Peyer's patch (tissue), 4 donors: ENCODE measurements at regions not wholly inside any gene's neighbourhood (a gene's known extent, or its start where the extent isn't known, plus 50 kb on each side); places are given as distances from the start of the nearest gene placed in this dataset.
"Not testable (repeated sequence)": the region's sequence is repeated elsewhere in the genome, so short reads cannot be mapped to it uniquely, and the experiment has no call there.

Experiments
- DNase-seq, 3 donors: peaks; one replicate each; pipeline ENCODE4 v3.0.0-alpha.2; 2017 to 2019
- H3K27ac ChIP-seq, 4 donors: fragments of 200-600 bp; sonication (generic); one replicate each; pipeline ENCODE4 v1.5.1; 2016 to 2019
- H3K27me3 ChIP-seq, 2 donors: fragments of 200-600 bp; sonication (generic); one replicate each; pipeline ENCODE4 v1.5.1; 2019
- H3K36me3 ChIP-seq, 3 donors: fragments of 200-600 bp; sonication (generic); one replicate each; pipeline ENCODE4 v1.5.1; 2016 to 2019
- H3K4me1 ChIP-seq, 4 donors: fragments of 200-600 bp; sonication (generic); one replicate each; pipeline ENCODE4 v1.5.1; 2016 to 2019
- H3K4me3 ChIP-seq, 4 donors: fragments of 200-600 bp; sonication (generic); 1 replicate in 3 of 4; 2 replicates in 1 of 4; pipeline ENCODE4 v1.5.1; 2016 to 2019; ENCODE audit warnings: mild to moderate bottlenecking in 1 of 4
- H3K9me3 ChIP-seq, 4 donors: fragments of 200-600 bp; sonication (generic); one replicate each; pipeline ENCODE4 v1.5.1; 2016 to 2019; ENCODE audit warnings: mild to moderate bottlenecking in 1 of 4
- POLR2A ChIP-seq, 2 donors: fragments of 450-650 bp; IDR thresholded peaks; one replicate each; pipeline ENCODE4 v1.5.1; 2017; ENCODE audit warnings: antibody characterized with exemption in 2 of 2, mild to moderate bottlenecking in 2 of 2, moderate library complexity in 2 of 2
- TF ChIP-seq, protein P1 (sequence below), 6 experiments: fragments of 450-650 bp in 4 of 6; fragments of 200-600 bp in 2 of 6; sonication (generic) in 1 of 6; IDR thresholded peaks; one replicate each; pipeline ENCODE4 v1.5.1; 2017 to 2019; ENCODE audit warnings: antibody characterized with exemption in 6 of 6, mild to moderate bottlenecking in 3 of 6, moderate library complexity in 1 of 6

DNA sequence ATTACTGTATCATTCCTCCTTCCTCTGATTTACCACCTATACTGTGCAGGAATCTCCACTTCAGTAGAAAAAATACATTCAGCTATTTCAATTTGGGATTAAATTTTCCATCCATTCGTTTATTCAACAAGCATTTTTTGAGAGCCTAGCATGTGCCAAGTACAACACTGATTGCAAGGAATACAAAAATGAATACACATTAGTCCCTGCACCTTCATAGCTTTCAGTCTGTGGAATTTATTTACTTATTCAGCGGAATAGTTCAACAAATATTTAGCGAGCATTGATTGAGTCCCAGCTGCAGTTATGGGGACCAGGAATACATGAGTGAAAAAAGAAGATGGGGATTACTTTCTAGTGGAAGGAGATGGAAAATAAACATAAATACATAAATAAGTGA, 606.8 kb upstream of the TBL1XR1 start:
- no peaks in the 10 kb centered on the region for H3K4me1 ChIP-seq
- no peaks in the 10 kb centered on the region for H3K27me3 ChIP-seq
- DNase-seq, result no peak
- no peaks in the 10 kb centered on the region for H3K36me3 ChIP-seq
- TF ChIP-seq POLR2A (IDR thresholded peaks at IDR 0.05), result no peak
- TF ChIP-seq, protein P1, sequence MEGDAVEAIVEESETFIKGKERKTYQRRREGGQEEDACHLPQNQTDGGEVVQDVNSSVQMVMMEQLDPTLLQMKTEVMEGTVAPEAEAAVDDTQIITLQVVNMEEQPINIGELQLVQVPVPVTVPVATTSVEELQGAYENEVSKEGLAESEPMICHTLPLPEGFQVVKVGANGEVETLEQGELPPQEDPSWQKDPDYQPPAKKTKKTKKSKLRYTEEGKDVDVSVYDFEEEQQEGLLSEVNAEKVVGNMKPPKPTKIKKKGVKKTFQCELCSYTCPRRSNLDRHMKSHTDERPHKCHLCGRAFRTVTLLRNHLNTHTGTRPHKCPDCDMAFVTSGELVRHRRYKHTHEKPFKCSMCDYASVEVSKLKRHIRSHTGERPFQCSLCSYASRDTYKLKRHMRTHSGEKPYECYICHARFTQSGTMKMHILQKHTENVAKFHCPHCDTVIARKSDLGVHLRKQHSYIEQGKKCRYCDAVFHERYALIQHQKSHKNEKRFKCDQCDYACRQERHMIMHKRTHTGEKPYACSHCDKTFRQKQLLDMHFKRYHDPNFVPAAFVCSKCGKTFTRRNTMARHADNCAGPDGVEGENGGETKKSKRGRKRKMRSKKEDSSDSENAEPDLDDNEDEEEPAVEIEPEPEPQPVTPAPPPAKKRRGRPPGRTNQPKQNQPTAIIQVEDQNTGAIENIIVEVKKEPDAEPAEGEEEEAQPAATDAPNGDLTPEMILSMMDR (IDR thresholded peaks at IDR 0.05), result no peak
- H3K9me3 ChIP-seq, result no peaks in the 10 kb centered on the region
- no peak overlapping the region for H3K27ac ChIP-seq
- no peak overlapping the region for H3K4me3 ChIP-seq

DNA sequence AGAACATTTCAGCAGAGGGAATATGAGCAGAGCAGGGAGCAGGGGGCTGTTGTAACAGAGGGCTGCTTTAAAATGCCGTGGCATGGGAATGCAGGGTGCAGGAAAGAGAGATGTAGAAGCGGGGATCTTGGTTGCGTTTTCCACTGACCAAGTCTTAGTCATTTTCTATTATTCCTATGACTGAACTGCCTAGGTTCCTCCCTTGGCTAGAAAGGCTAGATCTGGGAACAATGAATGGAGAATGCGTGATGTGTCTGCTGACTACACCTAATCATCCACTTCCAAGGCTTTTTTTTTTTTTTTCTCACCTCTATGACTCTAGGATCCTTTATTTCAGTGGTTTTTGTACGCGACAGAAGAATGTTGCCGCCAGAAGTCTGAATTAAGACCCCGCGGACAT, 607.4 kb upstream of the TBL1XR1 start:
- no peak for TF ChIP-seq POLR2A (IDR thresholded peaks at IDR 0.05)
- TF ChIP-seq, protein P1 (IDR thresholded peaks at IDR 0.05), result no peak
- H3K9me3 ChIP-seq, result no peaks in the 10 kb centered on the region
- H3K4me3 ChIP-seq, result no peak overlapping the region
- no peaks in the 10 kb centered on the region for H3K36me3 ChIP-seq
- H3K27me3 ChIP-seq, result no peaks in the 10 kb centered on the region
- no peak for DNase-seq
- no peaks in the 10 kb centered on the region for H3K4me1 ChIP-seq
- H3K27ac ChIP-seq, result no peak overlapping the region

DNA sequence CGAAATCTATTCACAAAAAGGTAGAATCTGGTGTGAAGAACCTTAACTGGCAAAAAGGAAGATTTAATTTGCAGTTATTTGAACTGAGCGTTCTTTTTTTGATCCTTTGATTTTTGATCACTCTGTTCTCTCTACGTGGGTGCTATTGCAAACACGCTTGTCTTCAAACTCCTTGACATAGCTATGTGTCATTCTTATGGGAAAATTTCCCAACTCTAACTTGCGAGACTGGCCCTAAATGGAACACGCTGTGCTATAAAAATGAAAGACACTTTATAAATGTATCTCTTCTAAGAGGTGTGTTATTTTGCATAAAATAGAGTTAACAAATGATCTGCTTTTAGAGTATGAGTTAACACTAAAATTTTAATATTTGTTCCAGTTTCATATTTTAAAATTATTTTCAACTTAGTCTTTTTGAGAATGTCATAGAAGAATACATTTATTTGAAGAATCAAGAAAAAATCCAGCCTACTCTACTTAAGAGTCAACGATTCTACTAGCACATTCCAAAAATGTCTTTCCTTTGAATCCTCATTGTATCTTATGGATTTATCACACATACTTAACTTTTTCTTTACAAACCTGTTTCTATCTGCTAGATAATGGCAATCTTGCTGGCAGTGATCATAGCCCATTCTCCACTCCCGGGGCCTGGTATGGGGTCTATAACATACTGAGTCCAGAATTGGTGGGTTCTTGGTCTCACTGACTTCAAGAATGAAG, 610.0 kb upstream of the TBL1XR1 start:
- no peaks in the 10 kb centered on the region for H3K4me1 ChIP-seq
- DNase-seq, result no peak
- TF ChIP-seq POLR2A (IDR thresholded peaks at IDR 0.05), result no peak
- TF ChIP-seq, protein P1 (IDR thresholded peaks at IDR 0.05), result no peak
- no peaks in the 10 kb centered on the region for H3K27me3 ChIP-seq
- H3K9me3 ChIP-seq, result no peaks in the 10 kb centered on the region
- no peaks in the 10 kb centered on the region for H3K36me3 ChIP-seq
- no peak overlapping the region for H3K27ac ChIP-seq
- no peak overlapping the region for H3K4me3 ChIP-seq

DNA sequence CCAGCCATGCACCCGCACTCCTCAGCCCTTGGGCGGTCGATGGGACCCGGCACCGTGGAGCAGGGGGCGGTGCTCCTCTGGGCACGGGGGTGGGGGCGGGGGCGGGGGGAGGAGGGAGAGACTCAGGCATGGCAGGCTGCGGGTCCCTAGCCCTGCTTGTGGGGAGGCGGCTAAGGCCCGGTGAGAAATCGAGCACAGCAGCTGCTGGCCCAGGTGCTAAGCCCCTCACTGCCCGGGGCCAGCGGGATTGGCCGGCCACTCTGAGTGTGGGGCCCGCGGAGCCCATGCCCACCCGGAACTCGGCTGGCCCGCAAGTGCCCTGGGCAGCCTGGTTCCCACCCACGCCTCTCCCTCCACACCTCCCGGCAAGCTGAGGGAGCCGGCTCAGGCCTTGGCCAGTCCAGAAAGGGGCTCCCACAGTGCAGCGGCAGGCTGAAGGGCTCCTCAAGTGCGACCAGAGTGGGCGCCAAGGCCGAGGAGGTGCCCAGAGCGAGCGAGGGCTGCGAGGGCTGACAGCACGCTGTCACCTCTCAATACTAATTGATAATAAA, 611.7 kb upstream of the TBL1XR1 start:
- H3K9me3 ChIP-seq, H3K36me3 ChIP-seq, H3K4me3 ChIP-seq, H3K27me3 ChIP-seq, H3K27ac ChIP-seq, DNase-seq, H3K4me1 ChIP-seq: not testable (repeated sequence)

DNA sequence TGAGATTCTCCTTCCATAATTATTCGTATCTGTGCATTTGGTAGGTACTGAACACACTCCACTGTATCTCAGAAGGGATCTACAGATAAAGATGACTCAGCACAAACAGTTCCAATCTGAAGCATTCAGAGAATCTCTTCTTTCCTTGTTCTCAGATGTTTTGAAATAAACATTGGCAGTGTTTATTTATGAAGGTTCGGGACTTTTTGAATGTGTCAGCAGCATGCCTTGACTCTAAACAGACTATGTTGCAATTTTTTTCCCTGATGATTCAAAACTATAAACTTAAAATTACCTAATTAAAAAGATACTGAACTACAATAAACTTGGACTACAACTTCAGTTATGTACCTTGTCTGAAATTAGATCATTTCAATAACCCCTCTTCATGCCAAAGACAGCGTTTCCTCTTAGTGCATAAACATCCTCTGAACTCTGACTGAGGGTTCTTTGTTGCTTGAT, 612.9 kb upstream of the TBL1XR1 start:
- DNase-seq, result no peak
- Histone ChIP-seq H3K4me1 (no peaks in the 10 kb centered on the region), H3K27me3 (no peaks in the 10 kb centered on the region), H3K36me3 (no peaks in the 10 kb centered on the region), H3K27ac (peak overlapping the region in 1 of 4 donors; percentile 14), H3K4me3 (no peak overlapping the region), H3K9me3 (no peaks in the 10 kb centered on the region)
- TF ChIP-seq, protein P1 (IDR thresholded peaks at IDR 0.05), result no peak
- no peak for TF ChIP-seq POLR2A (IDR thresholded peaks at IDR 0.05)

DNA sequence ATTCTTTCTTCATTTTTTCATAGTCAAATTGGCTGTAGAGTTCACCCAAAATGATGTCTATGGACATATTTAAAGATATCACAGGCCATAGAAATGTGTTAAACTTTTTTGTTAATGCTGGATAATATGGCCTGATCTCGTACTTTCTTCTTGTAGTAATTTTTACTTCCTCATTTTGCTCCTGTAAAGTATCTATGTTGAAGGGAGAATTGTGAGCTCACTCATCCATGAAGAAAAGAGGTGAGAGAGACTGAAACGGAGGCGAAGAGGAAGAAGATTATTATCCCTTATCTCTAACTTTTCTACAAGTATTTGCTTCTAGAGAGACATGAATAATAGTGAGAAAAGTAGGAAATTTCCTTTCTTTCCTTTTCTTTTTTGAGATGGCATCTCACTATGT, 613.8 kb upstream of the TBL1XR1 start:
- Histone ChIP-seq H3K4me3 (no peak overlapping the region), H3K4me1 (no peaks in the 10 kb centered on the region), H3K27me3 (no peaks in the 10 kb centered on the region), H3K27ac (peak overlapping the region in 1 of 4 donors; percentile 14), H3K36me3 (no peaks in the 10 kb centered on the region), H3K9me3 (no peaks in the 10 kb centered on the region)
- no peak for TF ChIP-seq POLR2A (IDR thresholded peaks at IDR 0.05)
- TF ChIP-seq, protein P1 (IDR thresholded peaks at IDR 0.05), result no peak
- no peak for DNase-seq
